ENCODE measurements at regions not wholly inside any gene's neighbourhood (a gene's known extent, or its start where the extent isn't known, plus 50 kb on each side); places are given as distances from the start of the nearest gene placed in this dataset.
"Not testable (repeated sequence)": the region's sequence is repeated elsewhere in the genome, so short reads cannot be mapped to it uniquely, and the experiment has no call there.

DNA sequence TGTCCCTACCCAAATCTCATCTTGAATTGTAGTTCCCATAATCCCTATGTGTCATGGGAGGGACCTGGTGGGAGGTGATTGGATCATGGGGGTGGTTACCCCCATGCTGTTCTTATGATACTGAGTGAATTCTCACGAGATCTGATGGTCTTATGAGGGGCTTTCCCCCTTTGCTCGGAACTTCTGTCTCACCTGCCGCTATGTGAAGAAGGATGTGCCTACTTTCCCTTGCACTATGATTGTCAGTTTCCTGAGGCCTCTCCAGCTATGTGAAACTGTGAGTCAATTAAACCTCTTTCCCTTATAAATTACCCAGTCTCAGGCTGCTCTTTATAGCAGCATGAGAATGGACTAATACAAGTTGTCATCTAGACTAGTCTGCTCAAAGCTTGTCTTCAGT lies 241.3 kb upstream of the ZNF608 start:
- not testable (repeated sequence) for H3K4me3 ChIP-seq (ENCODE audit: low read depth, low read length); DNase-seq (ENCODE audit: low read depth)

DNA sequence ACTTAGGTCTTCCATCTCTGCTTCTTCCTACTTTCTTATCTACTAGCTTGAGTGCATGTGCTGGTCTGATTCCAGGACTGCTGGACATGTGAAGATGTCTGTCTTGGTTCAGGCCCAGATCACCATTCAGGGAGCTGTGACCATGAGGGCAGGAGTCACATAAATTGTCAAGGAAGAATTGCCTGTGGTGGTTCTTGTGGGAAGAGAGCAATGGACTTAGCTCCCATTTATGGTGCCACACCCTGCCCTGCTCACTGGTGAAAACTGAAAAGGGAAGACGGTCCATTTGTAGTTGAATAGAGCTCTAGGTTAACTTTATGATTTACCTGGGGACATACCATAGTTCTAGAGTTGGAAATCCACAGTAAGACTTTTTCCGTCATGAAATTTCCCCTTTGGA lies 244.3 kb upstream of the ZNF608 start:
- H3K4me3 ChIP-seq (ENCODE audit: low read depth, low read length): no peak overlapping the region
- no peak for DNase-seq (ENCODE audit: low read depth)

DNA sequence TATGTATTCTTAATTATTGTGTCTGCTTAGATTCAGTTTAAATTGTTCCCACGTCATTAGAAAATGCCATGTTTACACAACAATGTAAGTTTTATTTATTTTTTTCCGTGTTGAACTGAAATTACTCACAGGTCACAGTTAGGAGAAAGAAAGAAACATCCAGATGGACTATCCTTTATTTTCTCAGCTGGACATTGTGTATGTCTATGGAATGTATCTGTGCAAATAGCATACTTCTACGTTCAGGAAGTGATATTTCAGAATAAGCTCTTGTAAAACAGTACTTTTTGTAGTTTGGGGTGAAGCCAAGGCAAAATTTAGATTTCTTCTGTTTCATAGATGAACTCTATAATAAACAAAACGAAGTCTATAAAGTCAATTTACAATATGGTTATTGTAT lies 249.0 kb upstream of the ZNF608 start:
- H3K4me3 ChIP-seq (ENCODE audit: low read depth, low read length): no peak overlapping the region
- DNase-seq (ENCODE audit: low read depth): no peak

DNA sequence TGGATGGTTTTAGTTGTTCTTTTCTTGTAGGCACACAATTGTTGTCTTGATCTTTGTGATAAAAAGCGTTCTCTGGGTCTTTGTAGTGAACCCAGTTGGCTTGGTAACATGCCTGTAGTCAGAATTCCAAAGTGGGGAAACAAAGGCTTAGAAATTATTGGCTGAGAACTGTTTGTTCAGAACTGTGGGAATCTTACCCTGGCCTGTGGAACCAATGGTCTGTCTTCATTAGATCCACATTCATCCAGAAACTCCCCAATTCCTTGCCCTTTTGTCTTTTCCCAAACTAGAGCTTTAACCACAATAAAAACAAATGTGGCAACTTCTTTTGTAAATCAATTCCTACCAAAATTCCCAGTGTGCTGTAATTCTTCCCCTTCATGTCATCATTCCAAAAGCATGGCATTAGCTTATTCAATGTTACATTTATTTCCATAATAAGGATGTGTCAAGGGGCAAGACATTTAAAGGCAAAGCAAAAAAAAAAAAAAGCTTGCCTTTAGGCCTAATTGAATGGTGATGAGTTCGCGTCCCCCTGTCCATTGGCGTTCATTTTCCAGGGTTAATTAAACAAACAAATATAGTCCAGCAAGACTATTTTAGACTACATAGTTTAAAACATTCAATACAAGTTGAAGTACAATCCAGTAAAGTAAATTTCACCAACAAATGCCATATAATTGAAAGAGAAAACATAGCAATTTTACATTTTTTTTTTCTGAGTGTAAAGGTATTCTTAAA lies 249.8 kb upstream of the ZNF608 start:
- DNase-seq (ENCODE audit: low read depth): no peak
- H3K4me3 ChIP-seq (ENCODE audit: low read depth, low read length): no peak overlapping the region

DNA sequence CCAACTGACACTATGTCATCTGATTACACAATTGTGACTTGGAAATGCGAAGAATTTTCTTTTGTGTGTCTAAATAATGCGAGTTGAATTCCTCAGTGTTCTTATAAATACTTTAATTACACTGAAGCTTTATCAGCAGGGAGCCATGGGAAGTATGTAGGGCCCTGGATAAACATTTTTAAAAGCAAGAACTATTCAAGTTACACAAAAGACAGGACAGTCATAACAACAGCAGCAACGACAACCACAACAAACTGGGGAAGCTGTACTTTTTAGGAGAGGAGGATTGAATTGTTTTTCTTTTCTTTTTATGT lies 250.3 kb upstream of the ZNF608 start:
- no peak for DNase-seq (ENCODE audit: low read depth)

DNA sequence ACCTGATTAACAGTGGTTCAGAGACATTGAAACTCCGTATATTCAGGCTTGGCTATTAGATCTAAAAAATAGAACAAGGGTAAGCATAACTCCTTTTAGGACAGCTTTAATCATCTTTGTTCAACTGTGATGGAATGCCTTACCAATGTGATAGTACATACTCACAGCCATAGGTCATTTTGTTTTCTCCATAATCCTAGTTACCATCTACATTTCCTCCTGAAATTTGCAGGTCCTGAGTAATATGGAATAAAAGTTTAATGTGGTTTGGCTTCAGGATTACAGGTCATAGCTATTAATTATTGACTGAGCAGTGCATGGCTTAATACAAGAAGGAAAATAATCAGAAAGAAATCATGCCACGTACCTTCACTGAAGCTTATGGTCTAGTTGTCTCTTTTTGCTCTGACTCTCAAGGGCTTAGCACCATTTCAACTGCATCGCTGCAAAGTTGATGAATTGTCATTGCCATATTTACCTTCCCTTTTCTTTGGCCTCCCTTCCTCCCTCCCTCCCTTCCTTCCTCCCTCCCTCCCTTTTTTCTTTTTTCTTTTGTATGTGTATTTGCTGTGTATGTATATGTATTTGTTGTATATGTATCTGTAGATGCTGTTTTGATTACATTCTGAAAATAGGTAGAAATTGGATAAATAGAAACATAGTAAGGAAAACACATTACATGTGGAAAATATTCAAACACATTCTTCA lies 250.9 kb upstream of the ZNF608 start:
- H3K4me3 ChIP-seq (ENCODE audit: low read depth, low read length): no peak overlapping the region
- no peak for DNase-seq (ENCODE audit: low read depth)

More for the DNA sequence above, 250.3 kb upstream of the ZNF608 start:
- H3K4me3 ChIP-seq (ENCODE audit: low read depth, low read length): no peak overlapping the region

DNA sequence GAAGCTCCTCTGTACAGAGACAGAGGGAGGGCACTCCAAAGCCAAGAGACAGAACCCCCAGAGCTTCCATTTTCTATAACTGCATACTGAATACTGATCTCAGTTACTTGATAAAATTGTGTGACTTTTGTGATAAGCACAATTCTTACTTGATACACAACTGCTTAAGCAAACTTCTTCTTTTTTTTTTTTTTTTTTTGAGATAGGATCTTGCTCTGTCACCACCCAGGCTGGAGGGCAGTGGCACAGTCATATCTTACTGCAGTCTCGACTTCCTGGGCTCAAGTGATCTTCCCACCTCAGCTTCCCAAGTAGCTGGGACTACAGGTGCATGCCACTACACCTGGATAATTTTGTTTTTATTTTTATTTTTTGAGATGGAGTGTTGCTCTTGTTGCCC lies 252.1 kb upstream of the ZNF608 start:
- no peak overlapping the region for H3K4me3 ChIP-seq (ENCODE audit: low read depth, low read length)
- no peak for DNase-seq (ENCODE audit: low read depth)

DNA sequence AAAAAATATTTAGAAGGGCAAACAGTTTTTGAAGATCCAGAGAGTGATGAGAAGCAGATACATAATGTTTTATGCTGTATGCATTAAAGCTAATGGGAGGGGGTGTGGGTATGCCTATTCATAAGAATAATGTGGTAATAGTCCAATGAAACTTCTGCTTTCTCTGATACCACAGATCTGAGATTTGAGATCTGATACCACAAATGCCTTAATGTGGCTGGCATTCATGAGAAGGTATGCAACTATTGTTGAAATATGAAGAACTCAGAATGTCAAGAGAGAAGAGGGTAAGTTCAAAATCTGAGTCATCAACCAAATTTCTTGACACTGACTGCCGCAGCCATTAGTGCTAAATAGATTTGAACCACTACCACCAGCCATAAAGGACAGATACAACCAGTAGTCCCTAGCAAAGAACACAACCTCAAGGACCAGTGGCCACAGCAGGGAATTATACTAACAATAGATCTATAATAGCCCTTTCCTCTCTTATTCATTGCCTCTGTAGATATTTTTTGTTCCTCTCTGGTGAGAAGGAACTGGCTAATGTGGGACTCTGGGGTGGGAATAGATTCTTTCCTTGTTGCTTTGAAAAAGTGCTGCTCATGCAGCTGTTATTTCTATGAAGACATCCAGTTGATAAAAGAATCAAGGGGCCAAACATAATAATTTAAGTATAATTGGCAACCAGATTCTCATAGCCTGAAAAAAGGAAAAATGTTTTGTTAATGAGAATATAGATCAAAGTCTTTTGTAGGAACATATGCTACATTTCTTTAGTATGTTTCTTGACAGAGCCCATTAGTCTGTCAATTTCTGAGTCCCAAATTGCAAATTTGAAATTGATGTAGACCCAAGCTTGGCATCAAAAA lies 256.5 kb upstream of the ZNF608 start:
- no peak for DNase-seq (ENCODE audit: low read depth)
- no peak overlapping the region for H3K4me3 ChIP-seq (ENCODE audit: low read depth, low read length)

DNA sequence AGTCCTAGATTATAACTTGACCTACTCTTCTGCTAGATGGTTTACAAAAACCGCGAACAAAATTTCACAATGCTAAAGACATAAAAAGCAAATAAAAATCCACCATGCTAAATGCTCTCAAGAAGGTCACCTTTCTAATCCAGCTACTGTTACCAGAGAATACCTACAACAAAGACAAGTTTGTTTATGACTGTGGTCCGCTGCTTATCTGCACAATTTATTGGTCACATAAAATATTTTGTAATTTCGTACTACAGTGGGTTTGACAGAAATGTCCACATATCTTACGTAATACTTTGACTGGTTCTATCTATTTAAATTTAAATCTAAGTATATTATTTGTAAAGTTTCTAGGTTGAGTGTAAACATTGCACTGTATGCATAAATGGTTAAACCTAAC lies 257.6 kb upstream of the ZNF608 start:
- H3K4me3 ChIP-seq (ENCODE audit: low read depth, low read length): no peak overlapping the region
- DNase-seq (ENCODE audit: low read depth): no peak

DNA sequence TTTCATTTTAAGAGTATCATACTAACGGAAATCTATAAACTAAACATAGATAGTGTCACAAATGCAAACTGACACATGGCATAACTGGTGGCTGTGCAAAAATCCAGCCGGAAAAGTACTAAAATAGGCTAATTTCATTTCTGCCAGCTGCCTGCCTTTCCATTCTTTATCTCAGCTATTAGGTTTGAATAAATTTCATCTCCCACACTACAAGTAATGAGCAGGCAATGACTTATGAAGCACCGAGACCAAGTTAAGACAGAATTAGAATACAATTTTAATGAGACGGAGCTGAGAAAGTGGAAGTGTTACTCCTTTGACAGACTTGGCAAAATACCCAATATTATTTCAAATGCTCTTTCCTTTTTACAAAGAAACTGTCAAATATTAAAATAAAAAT lies 258.8 kb upstream of the ZNF608 start:
- no peak overlapping the region for H3K4me3 ChIP-seq (ENCODE audit: low read depth, low read length)

DNA sequence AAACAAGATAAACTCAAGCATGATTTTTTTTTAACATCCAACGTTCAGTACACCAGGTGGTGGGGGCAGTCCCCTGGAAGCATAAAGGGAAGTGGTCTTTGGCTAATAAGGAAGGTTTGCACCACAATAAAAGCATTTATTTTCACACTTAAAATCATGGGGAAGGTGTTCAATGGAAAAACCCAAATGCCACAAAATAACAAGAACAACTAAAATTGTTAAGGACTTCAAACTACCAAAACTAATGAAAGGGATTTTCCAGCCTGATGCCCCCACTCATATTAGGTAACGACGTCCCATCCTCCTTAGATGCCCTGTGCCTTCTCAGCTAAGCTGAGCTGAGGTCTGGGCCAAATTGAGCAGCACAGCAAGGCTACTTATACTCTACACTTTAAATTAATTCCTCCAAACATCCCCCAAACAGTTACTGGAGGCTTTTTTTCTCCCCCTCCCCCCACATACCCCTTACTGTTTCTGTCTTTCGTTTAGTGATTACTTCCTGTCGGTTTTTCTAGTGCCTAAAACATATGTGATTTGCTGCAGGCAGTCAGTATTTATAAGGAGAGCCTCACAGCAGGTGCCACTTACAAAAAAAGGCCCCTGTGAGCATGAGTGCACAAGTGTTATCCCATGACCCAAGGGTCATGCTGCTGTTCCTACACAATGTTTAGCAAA lies 259.7 kb upstream of the ZNF608 start:
- no peak overlapping the region for H3K4me3 ChIP-seq (ENCODE audit: low read depth, low read length)
- DNase-seq (ENCODE audit: low read depth): no peak

More for the DNA sequence above, 258.8 kb upstream of the ZNF608 start:
- DNase-seq (ENCODE audit: low read depth): no peak

DNA sequence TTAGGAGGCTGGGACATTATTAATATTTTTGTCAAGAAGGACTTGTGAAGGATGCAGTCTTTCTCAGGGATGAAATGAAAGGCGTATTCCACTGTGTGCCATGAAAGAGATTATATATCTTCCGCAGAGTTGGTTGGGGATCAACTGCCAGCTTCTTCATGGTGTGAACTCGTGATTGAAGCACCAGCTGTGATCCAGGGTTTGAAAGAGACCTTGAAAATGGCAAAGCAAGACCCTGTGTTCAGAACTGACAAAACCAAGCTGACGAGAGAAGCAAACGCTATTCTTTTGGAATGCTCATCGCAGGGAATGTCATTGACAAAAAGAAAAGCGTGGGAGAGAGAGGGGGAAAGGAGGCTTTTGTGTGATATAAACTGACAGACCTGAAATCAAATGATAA lies 263.9 kb upstream of the ZNF608 start:
- H3K4me3 ChIP-seq (ENCODE audit: low read depth, low read length): no peak overlapping the region
- DNase-seq (ENCODE audit: low read depth): no peak

DNA sequence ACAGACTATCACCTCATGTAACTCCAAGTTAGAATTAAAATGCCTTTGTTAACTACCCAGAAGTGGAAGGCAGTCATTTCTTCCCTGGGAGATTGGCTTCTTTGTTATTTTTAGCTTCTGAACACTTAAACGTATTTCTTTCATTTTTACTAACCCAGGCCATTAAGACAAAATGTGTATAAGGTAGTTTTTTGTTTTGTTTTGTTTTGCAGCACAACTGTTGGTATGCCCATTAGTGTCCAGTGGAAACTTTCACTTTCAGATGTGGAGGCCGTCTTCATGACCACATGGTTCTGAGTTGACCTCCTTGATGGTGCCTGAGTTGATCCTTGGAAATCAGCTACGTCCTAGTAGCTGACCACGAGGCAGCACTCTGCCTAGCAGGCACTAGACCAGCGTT lies 264.6 kb upstream of the ZNF608 start:
- no peak overlapping the region for H3K4me3 ChIP-seq (ENCODE audit: low read depth, low read length)
- no peak for DNase-seq (ENCODE audit: low read depth)

DNA sequence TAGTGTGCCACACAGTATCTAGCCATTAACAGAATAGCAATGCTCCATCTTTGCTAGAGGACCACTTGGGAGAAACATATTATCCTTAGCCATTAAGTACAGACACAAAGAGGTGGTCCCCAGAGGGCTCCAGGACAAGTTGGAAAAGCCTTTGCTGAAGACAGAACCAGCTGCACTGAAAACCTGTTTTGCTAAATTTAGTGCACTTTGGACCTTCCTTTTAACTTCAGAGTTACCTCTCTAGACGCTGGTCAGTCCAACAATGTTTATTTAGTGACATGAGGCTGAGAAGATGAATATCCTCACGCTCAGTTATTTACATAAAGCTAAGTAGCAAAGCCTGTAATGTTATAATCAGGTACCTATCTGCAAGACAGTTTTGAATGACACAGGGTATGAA lies 265.0 kb upstream of the ZNF608 start:
- DNase-seq (ENCODE audit: low read depth): no peak
- H3K4me3 ChIP-seq (ENCODE audit: low read depth, low read length): no peak overlapping the region

DNA sequence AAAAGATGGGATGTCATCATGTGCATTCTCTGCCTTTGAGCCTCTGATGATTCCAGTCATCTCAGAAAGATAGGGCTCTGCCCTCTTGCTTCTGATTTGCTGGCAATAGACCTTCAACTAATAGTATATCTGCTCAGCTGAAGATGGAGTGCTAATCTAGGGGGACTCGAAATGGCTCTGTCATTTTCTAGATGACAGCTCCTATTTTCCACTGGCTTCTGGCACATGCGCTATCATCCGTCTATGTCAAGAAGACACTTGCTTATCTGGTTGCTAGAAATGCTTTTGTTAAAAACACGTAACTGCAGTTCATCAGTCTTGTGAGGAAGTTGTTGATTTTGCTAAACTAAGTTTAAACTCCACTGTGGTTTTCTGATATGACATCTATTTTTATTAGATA lies 265.5 kb upstream of the ZNF608 start:
- DNase-seq (ENCODE audit: low read depth): no peak
- no peak overlapping the region for H3K4me3 ChIP-seq (ENCODE audit: low read depth, low read length)

DNA sequence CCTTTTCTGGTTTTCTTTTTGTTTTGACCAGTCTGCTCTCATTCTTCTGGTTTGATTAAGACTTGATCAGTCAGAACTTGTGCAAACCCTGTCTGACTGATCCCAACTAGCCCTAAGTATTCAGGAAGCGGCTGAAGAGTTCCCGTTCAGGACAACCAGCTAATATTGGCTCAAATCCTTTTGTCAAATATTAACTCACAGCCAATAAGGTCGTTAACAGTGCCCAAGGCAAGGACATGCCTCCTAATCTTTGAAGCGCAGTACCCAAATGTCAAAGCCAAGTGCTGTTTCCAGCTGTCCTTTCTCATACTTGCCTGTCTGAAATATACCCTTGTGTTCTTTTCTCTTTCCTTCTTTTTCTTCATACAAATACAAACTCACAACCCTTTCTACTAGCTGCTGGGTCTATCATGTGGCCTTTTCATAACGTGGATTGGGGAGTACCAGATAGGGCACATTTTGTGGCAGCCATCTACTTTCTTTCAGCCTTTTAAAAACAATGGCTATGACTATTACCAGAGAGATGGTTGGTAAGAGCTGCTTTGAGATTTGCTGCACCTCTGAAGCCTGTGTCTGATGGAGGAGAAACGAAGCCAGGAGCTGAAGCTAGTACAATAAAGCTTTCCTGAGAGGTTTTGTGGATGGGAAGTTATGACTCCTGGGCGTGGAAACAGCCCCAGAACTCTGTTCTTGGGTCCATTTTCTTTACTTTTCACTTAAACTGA lies 266.4 kb upstream of the ZNF608 start:
- no peak for DNase-seq (ENCODE audit: low read depth)

DNA sequence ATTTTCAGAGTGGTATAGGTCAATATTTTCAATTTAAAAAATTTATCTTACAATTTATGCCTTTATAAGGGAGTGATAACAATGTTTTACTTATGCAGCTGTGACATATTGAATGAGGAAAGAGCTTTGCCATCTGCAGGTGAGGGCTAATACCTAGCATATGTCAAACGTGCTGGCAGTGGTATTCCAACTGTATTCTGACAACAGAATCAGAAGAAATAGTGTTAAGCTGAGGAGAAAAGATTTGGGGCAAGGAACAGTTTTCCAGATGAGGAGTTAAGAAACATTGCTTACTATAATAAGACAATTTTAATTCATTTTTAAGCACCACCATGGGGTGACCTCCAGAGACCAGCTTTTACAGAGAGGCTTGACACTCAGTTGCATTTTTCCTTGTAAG lies 267.8 kb upstream of the ZNF608 start:
- no peak for DNase-seq (ENCODE audit: low read depth)

More for the DNA sequence above, 266.4 kb upstream of the ZNF608 start:
- H3K4me3 ChIP-seq (ENCODE audit: low read depth, low read length): no peak overlapping the region

DNA sequence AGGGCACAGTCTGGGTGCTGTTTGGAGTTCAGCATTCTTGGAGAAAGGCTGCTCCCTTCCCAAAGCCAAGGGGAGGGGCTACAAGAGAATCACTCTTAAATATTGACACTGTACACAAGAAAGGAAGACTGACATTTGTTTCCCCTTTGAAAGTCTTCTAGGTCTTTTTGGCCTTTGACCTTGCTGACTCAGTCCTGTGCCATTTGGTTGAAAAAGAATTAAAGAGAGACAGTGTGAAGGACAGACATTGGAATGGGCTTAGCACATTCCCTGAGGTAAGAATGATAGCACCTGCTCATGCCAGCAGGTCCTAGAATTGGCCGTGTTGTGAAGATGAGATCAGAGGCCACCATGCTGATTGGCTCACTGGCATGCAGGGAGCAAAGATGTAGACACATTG lies 271.4 kb upstream of the ZNF608 start:
- no peak overlapping the region for H3K4me3 ChIP-seq (ENCODE audit: low read depth, low read length)
- DNase-seq (ENCODE audit: low read depth): no peak

More for the DNA sequence above, 267.8 kb upstream of the ZNF608 start:
- no peak overlapping the region for H3K4me3 ChIP-seq (ENCODE audit: low read depth, low read length)

DNA sequence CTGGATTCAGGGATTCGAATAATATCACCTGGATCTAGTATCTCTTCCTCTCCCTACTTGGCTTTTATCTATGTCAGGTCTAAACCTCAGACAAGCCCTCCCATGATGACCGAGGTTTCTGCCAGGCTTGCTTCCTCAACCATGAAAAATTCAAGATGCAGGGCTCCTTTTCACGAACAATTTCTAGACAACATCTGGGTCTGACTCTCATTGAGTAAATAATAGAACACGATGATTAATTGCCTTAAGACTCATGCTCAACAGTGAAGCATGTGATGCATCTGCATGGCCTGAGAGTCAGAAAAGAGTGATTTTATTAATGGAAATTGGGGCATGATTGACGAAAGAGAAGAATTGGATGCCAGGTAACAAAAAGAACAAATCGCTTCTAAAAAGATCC lies 277.2 kb upstream of the ZNF608 start:
- DNase-seq (ENCODE audit: low read depth): no peak
- no peak overlapping the region for H3K4me3 ChIP-seq (ENCODE audit: low read depth, low read length)

Data from skeletal muscle cell (primary cell).